Limb (tissue), 2 donors: ENCODE measurements at regions not wholly inside any gene's neighbourhood (a gene's known extent, or its start where the extent isn't known, plus 50 kb on each side); places are given as distances from the start of the nearest gene placed in this dataset.
"Not testable (repeated sequence)": the region's sequence is repeated elsewhere in the genome, so short reads cannot be mapped to it uniquely, and the experiment has no call there.

Experiments used
- DNase-seq, 2 donors: peaks; one replicate each; pipeline ENCODE4 v3.0.0-alpha.2; 2016; ENCODE audit errors: extremely low spot score in 2 of 2

GRCh38 chr4:120005527-120005926 lies 61.1 kb downstream of the MAD2L1 start:
- DNase-seq: no peak

- DNase-seq: no peak
These were observed 61.6 kb downstream of the MAD2L1 start for GRCh38 chr4:120005076-120005475.

GRCh38 chr4:120004054-120004453 lies 62.6 kb downstream of the MAD2L1 start:
- no peak for DNase-seq

- no peak for DNase-seq
These were observed 63.5 kb downstream of the MAD2L1 start for GRCh38 chr4:120003193-120003592.

GRCh38 chr4:120001850-120002249 lies 64.8 kb downstream of the MAD2L1 start:
- no peak for DNase-seq

GRCh38 chr4:120000591-120001296 lies 65.9 kb downstream of the MAD2L1 start:
- DNase-seq: no peak

GRCh38 chr4:119996024-119996423 lies 70.6 kb downstream of the MAD2L1 start:
- DNase-seq: not testable (repeated sequence)

- DNase-seq: peak in 1 of 2 donors; percentile 68
These were observed 81.7 kb downstream of the MAD2L1 start for GRCh38 chr4:119984996-119985395.

GRCh38 chr4:119982756-119983155 lies 83.9 kb downstream of the MAD2L1 start:
- DNase-seq: no peak

- no peak for DNase-seq
These were observed 86.2 kb downstream of the MAD2L1 start for GRCh38 chr4:119980456-119980855.

GRCh38 chr4:119977076-119977940 lies 89.3 kb downstream of the MAD2L1 start:
- DNase-seq: peak in 1 of 2 donors; percentile 26

- no peak for DNase-seq
These were observed 95.1 kb downstream of the MAD2L1 start for GRCh38 chr4:119971431-119972084.

- DNase-seq: no peak
These were observed 104.0 kb downstream of the MAD2L1 start for GRCh38 chr4:119962631-119963030.

GRCh38 chr4:119958983-119959382 lies 107.7 kb downstream of the MAD2L1 start:
- no peak for DNase-seq

GRCh38 chr4:119955256-119955655 lies 111.4 kb downstream of the MAD2L1 start:
- no peak for DNase-seq

GRCh38 chr4:119954487-119954886 lies 112.2 kb downstream of the MAD2L1 start:
- DNase-seq: not testable (repeated sequence)

- DNase-seq: no peak
These were observed 120.3 kb downstream of the MAD2L1 start for GRCh38 chr4:119946359-119946758.

GRCh38 chr4:119942806-119943205 lies 123.8 kb downstream of the MAD2L1 start:
- no peak for DNase-seq

- DNase-seq: no peak
These were observed 126.1 kb downstream of the MAD2L1 start for GRCh38 chr4:119940557-119940956.

- DNase-seq: no peak
These were observed 127.3 kb downstream of the MAD2L1 start for GRCh38 chr4:119939071-119939995.

GRCh38 chr4:119937746-119938145 lies 128.9 kb downstream of the MAD2L1 start:
- no peak for DNase-seq
